ENCODE measurements at regions not wholly inside any gene's neighbourhood (a gene's known extent, or its start where the extent isn't known, plus 50 kb on each side); places are given as distances from the start of the nearest gene placed in this dataset.

DNA sequence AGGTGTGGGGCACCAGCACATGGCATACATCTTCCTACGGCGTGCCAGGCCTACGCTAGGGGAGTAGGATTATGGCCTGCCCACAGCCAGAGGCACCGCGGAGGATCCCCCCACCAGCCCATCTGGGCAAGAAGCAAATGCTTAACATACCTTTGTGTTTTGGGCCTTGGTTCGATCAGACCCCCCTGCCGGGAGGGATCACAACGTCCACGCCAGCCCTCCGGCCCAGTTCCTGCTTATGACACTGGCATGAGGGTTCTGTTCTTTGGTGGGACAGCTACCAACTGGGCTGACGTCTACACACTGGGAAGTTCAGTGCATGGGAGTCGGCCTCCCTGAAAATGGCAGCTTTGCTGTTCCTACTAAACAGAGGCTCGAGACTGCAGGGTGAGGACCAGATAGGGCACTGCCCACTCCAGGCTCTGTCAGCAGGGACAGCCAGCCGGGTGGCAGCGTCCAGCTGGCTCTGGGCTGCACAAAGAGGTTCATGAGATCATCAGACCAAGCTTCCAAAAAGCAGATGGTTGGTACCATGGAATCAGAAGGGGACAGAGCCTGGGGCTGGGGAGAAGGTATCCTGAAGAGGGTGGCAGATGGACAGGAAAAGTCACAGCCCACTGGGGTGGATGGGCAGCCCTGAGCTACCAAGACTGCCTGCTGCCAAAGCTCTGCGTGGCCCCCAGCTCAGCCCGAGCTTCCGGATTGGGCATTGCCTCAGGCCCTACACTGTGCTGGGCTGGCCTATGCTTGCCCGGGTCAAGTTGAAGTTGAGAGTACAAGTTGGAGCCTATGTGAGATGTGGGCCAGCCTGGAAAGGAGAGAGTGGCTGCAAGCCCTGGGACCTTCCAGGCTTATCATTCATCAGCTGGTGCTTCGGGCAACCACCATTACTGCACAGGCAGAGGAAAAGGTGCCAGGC, 61.7 kb upstream of the TEX51 start:
- peaks cover 5% of the 10 kb centered on the region for H3K4me1 ChIP-seq (ENCODE audit: control insufficient read depth, insufficient read depth, low read length, poor library complexity, severe bottlenecking)
- H3K4me3 ChIP-seq (ENCODE audit: extremely low read depth, insufficient read depth, low read length, poor library complexity, severe bottlenecking) = no peak overlapping the region
- WGBS, 2 experiments (ENCODE audit: insufficient coverage in 2 of 2) = 88 to 91% methylated on average over 19 of the region's 20 CpGs
- no peak overlapping the region for H3K27ac ChIP-seq (ENCODE audit: low read depth, low read length, severe bottlenecking)
- no peaks in the 10 kb centered on the region for H3K9me3 ChIP-seq (ENCODE audit: control insufficient read depth, low read length)
- no peaks in the 10 kb centered on the region for H3K36me3 ChIP-seq (ENCODE audit: control insufficient read depth, insufficient read depth, low read length)

DNA sequence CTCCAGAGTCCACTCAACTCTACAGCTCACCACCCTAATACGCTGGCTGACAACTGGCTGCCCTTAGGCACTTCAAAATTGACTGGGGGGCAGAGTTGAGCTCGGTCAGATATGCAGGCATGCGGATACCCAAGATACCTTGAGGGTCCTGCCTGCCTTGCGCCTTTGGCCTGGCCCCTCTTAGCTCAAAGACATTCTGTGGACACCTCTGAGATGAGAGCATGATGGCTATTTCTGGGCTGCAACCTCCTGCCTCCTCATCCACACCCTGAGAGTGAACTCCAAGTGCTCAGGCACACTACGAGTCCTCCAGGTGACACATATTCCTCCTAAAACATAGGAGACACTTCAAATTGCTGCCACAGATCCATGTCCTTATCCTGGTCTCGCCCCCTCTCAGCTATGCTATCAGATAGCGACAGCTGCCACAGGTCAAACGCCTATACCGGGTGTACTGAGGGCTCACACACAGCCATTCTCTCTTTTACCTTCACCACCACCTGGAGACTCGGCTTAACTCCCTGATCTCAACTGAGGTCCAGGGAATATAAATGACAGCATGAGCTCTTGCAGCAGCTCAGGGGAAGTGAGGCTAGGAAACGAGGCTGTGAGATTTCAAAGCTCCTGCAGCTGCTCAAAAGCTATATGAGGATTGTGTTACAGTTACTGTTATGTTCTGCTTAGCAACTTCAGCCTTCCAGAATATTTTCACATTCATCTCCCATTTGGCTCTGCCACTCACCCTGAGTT, 60.5 kb upstream of the TEX51 start:
- no peaks in the 10 kb centered on the region for H3K9me3 ChIP-seq (ENCODE audit: control insufficient read depth, low read length)
- no peaks in the 10 kb centered on the region for H3K4me1 ChIP-seq (ENCODE audit: control insufficient read depth, insufficient read depth, low read length, poor library complexity, severe bottlenecking)
- H3K36me3 ChIP-seq (ENCODE audit: control insufficient read depth, insufficient read depth, low read length) = no peaks in the 10 kb centered on the region
- H3K27ac ChIP-seq (ENCODE audit: low read depth, low read length, severe bottlenecking) = no peak overlapping the region
- no peak overlapping the region for H3K4me3 ChIP-seq (ENCODE audit: extremely low read depth, insufficient read depth, low read length, poor library complexity, severe bottlenecking)
- WGBS, 2 experiments (ENCODE audit: insufficient coverage in 2 of 2) = 88 to 93% methylated on average over 8 to 10 of the region's 11 CpGs

DNA sequence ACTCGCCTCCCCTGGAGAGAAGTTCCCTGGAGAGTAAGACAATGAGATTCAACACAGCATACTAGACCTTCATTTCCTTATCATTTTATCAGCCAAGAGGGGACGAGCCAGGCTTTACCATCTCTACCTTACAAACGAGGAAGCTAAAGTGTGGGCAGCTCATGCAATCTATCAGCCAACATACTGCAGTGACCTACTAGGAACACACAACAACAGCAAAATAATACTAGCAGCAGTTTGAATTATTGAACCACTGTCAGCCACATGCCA, 60.0 kb upstream of the TEX51 start:
- WGBS, 2 experiments (ENCODE audit: insufficient coverage in 2 of 2) = 67 to 82% methylated on average over 3 of the region's 3 CpGs
- no peak overlapping the region for H3K27ac ChIP-seq (ENCODE audit: low read depth, low read length, severe bottlenecking)
- no peaks in the 10 kb centered on the region for H3K9me3 ChIP-seq (ENCODE audit: control insufficient read depth, low read length)
- H3K4me3 ChIP-seq (ENCODE audit: extremely low read depth, insufficient read depth, low read length, poor library complexity, severe bottlenecking) = no peak overlapping the region
- no peaks in the 10 kb centered on the region for H3K36me3 ChIP-seq (ENCODE audit: control insufficient read depth, insufficient read depth, low read length)
- H3K4me1 ChIP-seq (ENCODE audit: control insufficient read depth, insufficient read depth, low read length, poor library complexity, severe bottlenecking) = no peaks in the 10 kb centered on the region

DNA sequence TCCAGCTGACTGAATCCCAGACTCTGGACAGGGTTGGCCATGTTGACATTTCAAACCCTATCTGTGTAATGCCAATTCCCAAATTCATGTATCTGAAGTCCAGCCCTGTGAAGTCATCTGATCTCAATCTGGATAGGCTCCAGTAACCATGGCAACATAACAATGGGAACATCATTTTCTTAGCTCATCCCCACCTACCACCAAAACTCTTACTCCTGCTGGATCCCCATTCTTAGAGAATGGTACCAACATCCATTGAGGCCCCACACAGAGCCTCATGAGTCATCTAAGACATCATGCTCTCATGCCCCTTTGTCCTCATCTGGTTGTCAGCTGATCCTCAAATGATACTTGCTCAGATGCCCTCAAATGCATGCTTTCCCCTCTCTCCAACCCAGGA, 58.9 kb upstream of the TEX51 start:
- H3K4me1 ChIP-seq (ENCODE audit: control insufficient read depth, insufficient read depth, low read length, poor library complexity, severe bottlenecking) = no peaks in the 10 kb centered on the region
- H3K36me3 ChIP-seq (ENCODE audit: control insufficient read depth, insufficient read depth, low read length) = no peaks in the 10 kb centered on the region
- no peaks in the 10 kb centered on the region for H3K9me3 ChIP-seq (ENCODE audit: control insufficient read depth, low read length)
- H3K4me3 ChIP-seq (ENCODE audit: extremely low read depth, insufficient read depth, low read length, poor library complexity, severe bottlenecking) = no peak overlapping the region
- H3K27ac ChIP-seq (ENCODE audit: low read depth, low read length, severe bottlenecking) = no peak overlapping the region

DNA sequence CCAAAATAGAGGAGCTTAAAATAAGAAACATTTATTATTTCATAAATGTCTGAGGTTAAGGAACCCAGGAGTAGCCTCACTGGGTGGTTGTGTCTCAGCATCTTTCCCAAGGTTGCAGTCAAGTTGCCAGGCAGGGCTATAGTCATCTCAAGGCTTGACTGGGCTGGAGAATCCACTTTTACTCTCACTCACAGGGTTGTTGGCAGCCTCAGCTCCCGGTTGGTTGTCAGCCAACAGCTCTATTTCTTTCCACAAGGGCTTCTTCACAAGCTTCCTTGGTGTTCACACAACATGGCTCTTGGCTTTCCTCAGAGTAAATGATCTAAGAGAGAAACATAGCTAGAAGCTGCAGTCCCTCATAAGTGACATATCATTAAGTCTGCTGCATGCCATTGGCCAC, 55.6 kb upstream of the TEX51 start:
- no peaks in the 10 kb centered on the region for H3K4me1 ChIP-seq (ENCODE audit: control insufficient read depth, insufficient read depth, low read length, poor library complexity, severe bottlenecking)
- no peaks in the 10 kb centered on the region for H3K9me3 ChIP-seq (ENCODE audit: control insufficient read depth, low read length)
- no peaks in the 10 kb centered on the region for H3K36me3 ChIP-seq (ENCODE audit: control insufficient read depth, insufficient read depth, low read length)
- H3K4me3 ChIP-seq (ENCODE audit: extremely low read depth, insufficient read depth, low read length, poor library complexity, severe bottlenecking) = no peak overlapping the region
- H3K27ac ChIP-seq (ENCODE audit: low read depth, low read length, severe bottlenecking) = no peak overlapping the region
- WGBS, 2 experiments (ENCODE audit: insufficient coverage in 2 of 2) = 67 to 83% methylated on average over 1 of the region's 1 CpG

DNA sequence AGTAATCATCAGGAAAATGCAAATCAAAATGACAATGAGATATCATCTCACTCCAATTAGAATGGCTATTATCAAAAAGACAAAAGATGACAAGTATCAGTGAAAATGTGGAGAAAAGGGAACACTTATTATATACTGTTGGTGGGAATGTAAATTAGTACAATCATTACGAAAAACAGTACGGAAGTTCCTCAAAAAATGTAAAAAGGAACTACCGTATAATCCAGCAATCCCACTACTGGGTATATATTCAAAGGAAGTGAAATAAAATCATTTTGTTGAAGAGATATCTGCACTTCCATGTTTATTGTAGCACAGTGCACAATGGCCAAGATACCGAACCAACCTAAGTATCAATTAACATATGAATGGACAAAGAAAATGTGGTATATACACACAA, 52.4 kb upstream of the TEX51 start:
- Histone ChIP-seq H3K4me1 (ENCODE audit: control insufficient read depth, insufficient read depth, low read length, poor library complexity, severe bottlenecking) (no peaks in the 10 kb centered on the region), H3K9me3 (ENCODE audit: control insufficient read depth, low read length) (no peaks in the 10 kb centered on the region), H3K36me3 (ENCODE audit: control insufficient read depth, insufficient read depth, low read length) (no peaks in the 10 kb centered on the region), H3K4me3 (ENCODE audit: extremely low read depth, insufficient read depth, low read length, poor library complexity, severe bottlenecking) (no peak overlapping the region), H3K27ac (ENCODE audit: low read depth, low read length, severe bottlenecking) (no peak overlapping the region)
- no CpG with 5 or more reads among the region's 4 CpGs for WGBS, 2 experiments (ENCODE audit: insufficient coverage in 2 of 2)

Data from mesodermal cell (in vitro differentiated cells).